ENCODE measurements at regions not wholly inside any gene's neighbourhood (a gene's known extent, or its start where the extent isn't known, plus 50 kb on each side); places are given as distances from the start of the nearest gene placed in this dataset.

- DNase-seq, result no peak
- in situ Hi-C loops (cut with HindIII; ENCODE audit: low pct_ligation_motif_present, low sequenced_read_pairs), result no loop called here
- no peak for TF ChIP-seq CTCF (IDR thresholded peaks at IDR 0.05; ENCODE audit: low read depth, low read length, missing control alignments)
- no peaks in the 10 kb centered on the region for H3K27me3 ChIP-seq (replicated peaks)
- no peak overlapping the region for H3K4me3 ChIP-seq (ENCODE audit: low read depth, low read length)
- no peaks in the 10 kb centered on the region for H3K36me3 ChIP-seq (replicated peaks)
- no peak overlapping the region for H3K27ac ChIP-seq
Observed at GRCh38 chr7:82701949-82702348, 258.4 kb upstream of the CACNA2D1 start.

GRCh38 chr7:82700741-82701140 is 257.2 kb upstream of the CACNA2D1 start:
- Histone ChIP-seq H3K27ac (no peak overlapping the region), H3K36me3 (replicated peaks) (no peaks in the 10 kb centered on the region), H3K27me3 (replicated peaks) (no peaks in the 10 kb centered on the region), H3K4me3 (ENCODE audit: low read depth, low read length) (no peak overlapping the region)
- no peak for TF ChIP-seq CTCF (IDR thresholded peaks at IDR 0.05; ENCODE audit: low read depth, low read length, missing control alignments)
- DNase-seq, result no peak
- in situ Hi-C loops (cut with HindIII; ENCODE audit: low pct_ligation_motif_present, low sequenced_read_pairs), result no loop called here

- H3K27me3 ChIP-seq (replicated peaks), result no peaks in the 10 kb centered on the region
- peak; percentile 25 for DNase-seq
- H3K36me3 ChIP-seq (replicated peaks), result no peaks in the 10 kb centered on the region
- H3K4me3 ChIP-seq (ENCODE audit: low read depth, low read length), result no peak overlapping the region
- in situ Hi-C loops (cut with HindIII; ENCODE audit: low pct_ligation_motif_present, low sequenced_read_pairs), result no loop called here
- no peak for TF ChIP-seq CTCF (IDR thresholded peaks at IDR 0.05; ENCODE audit: low read depth, low read length, missing control alignments)
- no peak overlapping the region for H3K27ac ChIP-seq
Observed at GRCh38 chr7:82699773-82700186, 256.2 kb upstream of the CACNA2D1 start.

GRCh38 chr7:82697897-82698296 is 254.3 kb upstream of the CACNA2D1 start:
- no peak overlapping the region for H3K27ac ChIP-seq
- no peaks in the 10 kb centered on the region for H3K27me3 ChIP-seq (replicated peaks)
- no peaks in the 10 kb centered on the region for H3K36me3 ChIP-seq (replicated peaks)
- H3K4me3 ChIP-seq (ENCODE audit: low read depth, low read length), result no peak overlapping the region
- in situ Hi-C loops (cut with HindIII; ENCODE audit: low pct_ligation_motif_present, low sequenced_read_pairs), result no loop called here
- DNase-seq, result no peak
- TF ChIP-seq CTCF (IDR thresholded peaks at IDR 0.05; ENCODE audit: low read depth, low read length, missing control alignments), result no peak

- in situ Hi-C loops (cut with HindIII; ENCODE audit: low pct_ligation_motif_present, low sequenced_read_pairs), result no loop called here
- no peak for TF ChIP-seq CTCF (IDR thresholded peaks at IDR 0.05; ENCODE audit: low read depth, low read length, missing control alignments)
Observed at GRCh38 chr7:82696631-82697030, 253.1 kb upstream of the CACNA2D1 start.

GRCh38 chr7:82694022-82694421 is 250.4 kb upstream of the CACNA2D1 start:
- H3K27me3 ChIP-seq (replicated peaks), result no peaks in the 10 kb centered on the region
- no peak overlapping the region for H3K27ac ChIP-seq
- H3K36me3 ChIP-seq (replicated peaks), result no peaks in the 10 kb centered on the region
- in situ Hi-C loops (cut with HindIII; ENCODE audit: low pct_ligation_motif_present, low sequenced_read_pairs), result no loop called here
- DNase-seq, result no peak
- no peak for TF ChIP-seq CTCF (IDR thresholded peaks at IDR 0.05; ENCODE audit: low read depth, low read length, missing control alignments)
- H3K4me3 ChIP-seq (ENCODE audit: low read depth, low read length), result no peak overlapping the region

More at GRCh38 chr7:82696631-82697030, 253.1 kb upstream of the CACNA2D1 start:
- no peak for DNase-seq
- no peak overlapping the region for H3K4me3 ChIP-seq (ENCODE audit: low read depth, low read length)
- no peaks in the 10 kb centered on the region for H3K36me3 ChIP-seq (replicated peaks)
- H3K27ac ChIP-seq, result no peak overlapping the region
- no peaks in the 10 kb centered on the region for H3K27me3 ChIP-seq (replicated peaks)

All from brain microvascular endothelial cell (primary cell).